AG10803 (cell line): ENCODE measurements at regions not wholly inside any gene's neighbourhood (a gene's known extent, or its start where the extent isn't known, plus 50 kb on each side); places are given as distances from the start of the nearest gene placed in this dataset.

ENCODE experiments used
- DNase-seq: peaks from one replicate; pipeline ENCODE4 v3.0.0; 2010; ENCODE audit warnings: low read depth
- H3K4me3 ChIP-seq: 2 replicates; pipeline ENCODE4 v1.5.1; 2011; ENCODE audit warnings: mild to moderate bottlenecking, low read length, control low read depth
- CTCF ChIP-seq: conservative IDR thresholded peaks from 2 replicates; pipeline ENCODE4 v1.5.1; 2011; ENCODE audit warnings: mild to moderate bottlenecking, low read length, control low read depth, inconsistent platforms

- no peak for TF ChIP-seq CTCF
- peak; percentile 61 for DNase-seq
- no peak overlapping the region for H3K4me3 ChIP-seq
These were observed 240.3 kb upstream of the PEX5L start for GRCh38 chr3:180277041-180277440.

- H3K4me3 ChIP-seq = no peak overlapping the region
- no peak for DNase-seq
- no peak for TF ChIP-seq CTCF
These were observed 241.9 kb upstream of the PEX5L start for GRCh38 chr3:180278583-180279188.

- TF ChIP-seq CTCF = no peak
- no peak overlapping the region for H3K4me3 ChIP-seq
- DNase-seq = peak; percentile 28
These were observed 243.8 kb upstream of the PEX5L start for GRCh38 chr3:180280555-180280954.

GRCh38 chr3:180282386-180282785, 245.6 kb upstream of the PEX5L start:
- TF ChIP-seq CTCF = no peak
- no peak overlapping the region for H3K4me3 ChIP-seq
- no peak for DNase-seq

- no peak for TF ChIP-seq CTCF
These were observed 246.5 kb upstream of the PEX5L start for GRCh38 chr3:180283251-180283650.

GRCh38 chr3:180284331-180285110, 247.8 kb upstream of the PEX5L start:
- H3K4me3 ChIP-seq = no peak overlapping the region
- TF ChIP-seq CTCF = no peak
- peak; percentile 54 for DNase-seq

More at GRCh38 chr3:180283251-180283650, 246.5 kb upstream of the PEX5L start:
- H3K4me3 ChIP-seq = no peak overlapping the region
- DNase-seq = no peak

GRCh38 chr3:180287703-180288102, 251.0 kb upstream of the PEX5L start:
- H3K4me3 ChIP-seq = no peak overlapping the region
- TF ChIP-seq CTCF = no peak
- DNase-seq = no peak
